ENCODE measurements at regions not wholly inside any gene's neighbourhood (a gene's known extent, or its start where the extent isn't known, plus 50 kb on each side); places are given as distances from the start of the nearest gene placed in this dataset.

DNA sequence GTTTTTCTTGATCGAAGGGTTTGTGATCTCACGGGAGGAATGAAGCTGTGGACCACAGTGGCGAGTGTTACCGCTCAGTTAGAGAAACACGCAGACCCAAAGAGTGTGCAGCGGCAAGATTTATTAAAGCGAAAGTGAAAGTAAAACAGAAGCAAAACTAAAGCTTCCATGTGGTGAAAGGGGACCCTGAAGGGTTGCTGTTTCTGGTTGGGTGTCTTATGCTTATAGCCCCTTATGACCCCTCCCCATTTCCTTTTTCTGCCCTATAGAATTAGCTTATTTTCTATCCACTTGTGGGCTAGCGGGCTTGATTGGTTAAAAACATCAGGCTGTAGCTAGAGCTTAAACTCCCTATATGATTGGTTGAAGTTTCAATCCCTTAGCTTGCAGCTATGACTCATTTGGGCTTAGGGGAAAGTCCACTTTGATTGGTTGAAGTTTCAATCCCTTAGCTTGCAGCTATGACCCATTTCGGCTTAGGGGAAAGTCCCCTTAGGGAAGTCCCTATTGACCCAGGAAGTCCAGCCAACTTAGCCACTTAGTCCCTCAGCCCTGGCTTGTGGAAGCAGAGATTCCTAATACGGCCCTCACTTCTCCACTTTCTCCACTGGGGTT, 171.2 kb upstream of the NWD2 start:
- Mint-ChIP-seq H3K27ac (ENCODE audit: unreplicated experiment) (no peak overlapping the region), H3K4me1 (ENCODE audit: low read depth, unreplicated experiment) (no peaks in the 10 kb centered on the region), H3K27me3 (ENCODE audit: unreplicated experiment) (no peaks in the 10 kb centered on the region), H3K9me3 (ENCODE audit: unreplicated experiment) (no peaks in the 10 kb centered on the region), H3K36me3 (ENCODE audit: unreplicated experiment) (no peaks in the 10 kb centered on the region), H3K4me3 (ENCODE audit: unreplicated experiment) (no peak overlapping the region)
- no peak for DNase-seq
- TF ChIP-seq, protein P1, sequence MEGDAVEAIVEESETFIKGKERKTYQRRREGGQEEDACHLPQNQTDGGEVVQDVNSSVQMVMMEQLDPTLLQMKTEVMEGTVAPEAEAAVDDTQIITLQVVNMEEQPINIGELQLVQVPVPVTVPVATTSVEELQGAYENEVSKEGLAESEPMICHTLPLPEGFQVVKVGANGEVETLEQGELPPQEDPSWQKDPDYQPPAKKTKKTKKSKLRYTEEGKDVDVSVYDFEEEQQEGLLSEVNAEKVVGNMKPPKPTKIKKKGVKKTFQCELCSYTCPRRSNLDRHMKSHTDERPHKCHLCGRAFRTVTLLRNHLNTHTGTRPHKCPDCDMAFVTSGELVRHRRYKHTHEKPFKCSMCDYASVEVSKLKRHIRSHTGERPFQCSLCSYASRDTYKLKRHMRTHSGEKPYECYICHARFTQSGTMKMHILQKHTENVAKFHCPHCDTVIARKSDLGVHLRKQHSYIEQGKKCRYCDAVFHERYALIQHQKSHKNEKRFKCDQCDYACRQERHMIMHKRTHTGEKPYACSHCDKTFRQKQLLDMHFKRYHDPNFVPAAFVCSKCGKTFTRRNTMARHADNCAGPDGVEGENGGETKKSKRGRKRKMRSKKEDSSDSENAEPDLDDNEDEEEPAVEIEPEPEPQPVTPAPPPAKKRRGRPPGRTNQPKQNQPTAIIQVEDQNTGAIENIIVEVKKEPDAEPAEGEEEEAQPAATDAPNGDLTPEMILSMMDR (IDR thresholded peaks at IDR 0.05; ENCODE audit: partially characterized antibody, unreplicated experiment): no peak

DNA sequence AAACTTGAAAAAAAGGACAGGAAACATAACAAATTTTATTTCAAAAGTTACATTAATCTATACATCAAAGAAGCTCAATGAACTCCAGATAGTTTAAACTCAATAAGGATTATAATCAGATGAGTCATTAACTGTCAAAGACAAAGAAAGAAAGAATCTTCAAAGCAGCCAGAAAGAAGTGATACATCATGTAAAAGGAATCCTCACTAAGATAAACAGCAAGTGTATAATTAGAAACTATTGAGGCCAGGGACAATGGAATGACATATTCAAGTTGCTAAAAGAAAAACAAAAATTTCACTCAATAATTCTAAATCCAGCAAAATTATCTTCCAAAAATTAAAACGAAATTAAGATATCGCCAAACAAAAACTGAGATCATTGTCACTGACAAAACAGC, 161.6 kb upstream of the NWD2 start:
- H3K36me3 Mint-ChIP-seq (ENCODE audit: unreplicated experiment): peaks cover 5% of the 10 kb centered on the region
- peaks cover 4% of the 10 kb centered on the region for H3K9me3 Mint-ChIP-seq (ENCODE audit: unreplicated experiment)
- DNase-seq: no peak
- peaks cover 1% of the 10 kb centered on the region for H3K27me3 Mint-ChIP-seq (ENCODE audit: unreplicated experiment)
- no peak overlapping the region for H3K4me3 Mint-ChIP-seq (ENCODE audit: unreplicated experiment)
- no peak overlapping the region for H3K27ac Mint-ChIP-seq (ENCODE audit: unreplicated experiment)
- H3K4me1 Mint-ChIP-seq (ENCODE audit: low read depth, unreplicated experiment): no peaks in the 10 kb centered on the region
- TF ChIP-seq, protein P1 (IDR thresholded peaks at IDR 0.05; ENCODE audit: partially characterized antibody, unreplicated experiment): no peak

- Mint-ChIP-seq H3K9me3 (ENCODE audit: unreplicated experiment) (no peaks in the 10 kb centered on the region), H3K4me1 (ENCODE audit: low read depth, unreplicated experiment) (no peaks in the 10 kb centered on the region), H3K36me3 (ENCODE audit: unreplicated experiment) (peaks cover 4% of the 10 kb centered on the region), H3K27me3 (ENCODE audit: unreplicated experiment) (no peaks in the 10 kb centered on the region), H3K4me3 (ENCODE audit: unreplicated experiment) (no peak overlapping the region), H3K27ac (ENCODE audit: unreplicated experiment) (no peak overlapping the region)
- TF ChIP-seq, protein P1 (IDR thresholded peaks at IDR 0.05; ENCODE audit: partially characterized antibody, unreplicated experiment): no peak
- DNase-seq: no peak
These were observed 148.6 kb upstream of the NWD2 start for GRCh38 chr4:37095925-37096324.

DNA sequence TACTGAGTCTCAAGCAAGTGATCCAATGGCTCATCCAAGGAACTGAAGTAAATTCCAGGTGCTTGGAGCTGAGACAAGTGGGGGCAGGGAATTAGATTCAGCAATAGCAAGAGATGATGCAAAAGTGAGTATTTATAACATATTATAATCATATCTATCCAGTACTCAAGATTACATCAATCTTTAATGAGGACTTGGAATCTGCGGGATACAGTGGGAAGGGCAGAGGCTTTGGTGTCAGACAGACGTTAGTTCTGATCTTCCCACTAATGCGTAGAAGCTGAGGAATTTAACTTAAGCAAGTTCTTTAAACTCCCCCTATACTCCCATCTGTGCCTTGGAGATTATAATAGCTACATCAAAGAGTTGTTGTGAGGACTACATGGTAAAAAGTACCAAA, 143.4 kb upstream of the NWD2 start:
- H3K4me3 Mint-ChIP-seq (ENCODE audit: unreplicated experiment): no peak overlapping the region
- H3K27ac Mint-ChIP-seq (ENCODE audit: unreplicated experiment): no peak overlapping the region
- H3K27me3 Mint-ChIP-seq (ENCODE audit: unreplicated experiment): no peaks in the 10 kb centered on the region
- no peaks in the 10 kb centered on the region for H3K9me3 Mint-ChIP-seq (ENCODE audit: unreplicated experiment)
- TF ChIP-seq, protein P1 (IDR thresholded peaks at IDR 0.05; ENCODE audit: partially characterized antibody, unreplicated experiment): no peak
- no peak for DNase-seq
- H3K4me1 Mint-ChIP-seq (ENCODE audit: low read depth, unreplicated experiment): no peaks in the 10 kb centered on the region
- H3K36me3 Mint-ChIP-seq (ENCODE audit: unreplicated experiment): peaks cover 4% of the 10 kb centered on the region

- Mint-ChIP-seq H3K27me3 (ENCODE audit: unreplicated experiment) (no peaks in the 10 kb centered on the region), H3K27ac (ENCODE audit: unreplicated experiment) (no peak overlapping the region), H3K9me3 (ENCODE audit: unreplicated experiment) (no peaks in the 10 kb centered on the region), H3K4me3 (ENCODE audit: unreplicated experiment) (no peak overlapping the region), H3K4me1 (ENCODE audit: low read depth, unreplicated experiment) (no peaks in the 10 kb centered on the region), H3K36me3 (ENCODE audit: unreplicated experiment) (peaks cover 4% of the 10 kb centered on the region)
- TF ChIP-seq, protein P1 (IDR thresholded peaks at IDR 0.05; ENCODE audit: partially characterized antibody, unreplicated experiment): no peak
- no peak for DNase-seq
These were observed 142.9 kb upstream of the NWD2 start for GRCh38 chr4:37101686-37102085.
